ENCODE measurements at regions not wholly inside any gene's neighbourhood (a gene's known extent, or its start where the extent isn't known, plus 50 kb on each side); places are given as distances from the start of the nearest gene placed in this dataset.

- TF ChIP-seq POLR2AphosphoS5 (IDR thresholded peaks at IDR 0.05; ENCODE audit: borderline replicate concordance, low read depth, low read length) (no peak), EZH2 (IDR thresholded peaks at IDR 0.05) (no peak)
Measured at GRCh38 chr13:84358601-84359000, 476.3 kb upstream of the SLITRK1 start.
